M059J (cell line): ENCODE measurements at regions not wholly inside any gene's neighbourhood (a gene's known extent, or its start where the extent isn't known, plus 50 kb on each side); places are given as distances from the start of the nearest gene placed in this dataset.
"Not testable (repeated sequence)": the region's sequence is repeated elsewhere in the genome, so short reads cannot be mapped to it uniquely, and the experiment has no call there.

Source experiments
- DNase-seq: peaks from one replicate; pipeline ENCODE4 v3.0.0-alpha.2; 2012; ENCODE audit warnings: low read depth

DNA sequence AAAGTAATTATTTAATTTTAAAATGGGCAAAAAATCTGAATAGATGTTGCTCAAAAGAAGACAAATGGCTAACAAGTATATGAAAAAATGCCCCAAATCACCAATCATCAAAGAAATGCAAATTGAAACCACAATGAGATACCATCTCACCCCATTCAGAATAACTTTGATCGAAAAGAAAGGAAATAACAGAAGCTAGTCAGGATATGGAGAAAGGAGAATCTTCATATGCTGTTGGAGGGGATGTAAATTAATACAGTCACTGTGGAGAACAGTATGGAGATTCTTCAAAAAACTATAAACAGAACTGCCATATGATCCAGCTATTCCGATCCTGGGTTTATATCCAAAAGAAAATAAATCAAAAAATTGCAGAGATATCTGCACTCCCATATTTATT lies 418.5 kb upstream of the RGMB start:
- no peak for DNase-seq

DNA sequence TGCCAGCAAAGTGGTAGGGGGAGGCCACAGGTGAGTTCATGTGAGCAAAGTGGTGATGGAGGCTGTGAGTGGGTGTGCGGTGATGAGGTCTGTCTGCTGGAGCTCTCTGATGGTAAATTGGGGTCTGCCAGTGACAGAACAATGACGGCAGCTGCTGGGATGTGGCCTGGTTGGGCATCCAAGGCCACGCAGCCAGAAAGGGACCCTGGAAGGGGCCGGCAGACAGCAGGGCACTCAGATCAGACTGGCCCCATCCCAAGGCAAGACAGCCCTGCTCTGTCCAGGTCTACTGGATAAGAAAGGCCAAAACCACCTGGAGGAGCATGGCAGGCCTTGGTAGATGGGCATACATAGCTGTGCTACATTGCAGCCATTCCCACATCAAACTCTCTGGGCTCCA lies 412.9 kb upstream of the RGMB start:
- DNase-seq = no peak

DNA sequence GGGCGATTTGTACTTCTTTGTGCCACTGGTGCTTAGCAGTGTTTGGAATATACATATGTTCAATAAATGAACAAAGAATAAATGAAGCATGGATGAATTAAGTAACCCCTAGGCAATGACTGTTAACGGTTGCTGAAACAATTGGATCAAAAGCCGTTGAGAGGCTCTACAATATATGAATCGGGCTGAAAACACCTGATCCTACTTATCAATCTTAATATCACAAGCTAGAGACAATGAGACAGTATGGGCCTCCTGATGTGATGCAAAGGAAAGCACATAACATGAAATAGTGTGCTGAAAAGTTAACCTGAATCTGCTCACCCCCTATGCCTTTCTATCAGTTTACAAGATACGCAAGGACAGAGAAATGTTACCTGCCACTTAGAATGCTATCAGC lies 410.3 kb upstream of the RGMB start:
- no peak for DNase-seq

DNA sequence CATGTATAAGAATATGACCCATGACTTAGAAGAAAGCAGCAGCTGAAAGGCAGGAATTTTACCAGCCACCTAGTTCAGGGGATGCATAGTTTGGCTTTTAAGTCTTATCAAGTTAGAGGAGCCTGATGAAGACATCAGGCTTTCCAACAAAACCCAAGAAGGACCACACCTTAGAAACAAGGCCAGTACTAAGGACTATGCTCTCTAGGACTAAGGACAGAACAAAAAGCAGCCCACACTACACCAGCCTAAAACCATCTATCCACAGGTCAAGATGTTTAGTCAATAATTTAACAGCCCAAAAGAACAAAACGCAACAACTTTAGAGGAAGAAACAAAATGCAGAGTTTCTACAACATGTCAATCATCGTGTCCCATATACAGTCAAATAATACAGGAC lies 408.9 kb upstream of the RGMB start:
- DNase-seq = no peak

DNA sequence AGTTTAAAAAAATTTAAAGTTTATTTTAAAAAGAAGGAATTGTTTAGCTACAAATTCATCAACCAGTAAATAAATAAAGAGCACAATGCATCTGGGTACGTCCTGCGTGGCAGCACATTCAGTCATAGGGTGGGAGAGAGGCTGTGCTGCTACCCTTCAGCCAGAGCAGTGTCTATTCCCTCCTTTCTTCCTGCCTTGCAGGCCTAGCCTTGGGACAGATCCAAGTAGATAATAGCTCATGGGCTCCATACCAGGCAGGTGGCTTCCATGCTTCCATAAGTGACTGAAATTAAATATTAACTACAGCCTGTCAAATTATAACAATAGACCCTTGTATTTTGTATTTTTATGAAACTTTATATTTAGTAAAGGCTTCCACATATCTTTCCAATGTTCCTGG lies 408.3 kb upstream of the RGMB start:
- DNase-seq = no peak

DNA sequence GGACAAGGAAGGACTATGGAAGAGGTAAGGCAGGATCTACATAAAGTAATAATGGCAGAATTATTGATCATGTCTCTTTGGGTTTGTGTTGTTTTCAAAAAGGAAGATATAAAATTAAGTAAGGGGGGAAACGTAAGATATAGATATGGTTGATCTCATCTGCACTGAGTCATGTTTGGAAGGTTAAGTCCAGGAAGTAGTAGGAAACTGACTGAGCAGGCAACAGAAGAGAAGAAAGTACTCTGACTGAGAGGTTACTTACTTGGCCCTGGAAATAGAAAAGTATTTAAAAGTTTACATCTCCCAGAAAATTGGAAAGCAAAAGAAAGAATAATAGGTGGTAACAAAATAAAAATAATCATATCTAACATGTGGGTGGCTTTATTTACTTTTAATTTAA lies 405.3 kb upstream of the RGMB start:
- no peak for DNase-seq

DNA sequence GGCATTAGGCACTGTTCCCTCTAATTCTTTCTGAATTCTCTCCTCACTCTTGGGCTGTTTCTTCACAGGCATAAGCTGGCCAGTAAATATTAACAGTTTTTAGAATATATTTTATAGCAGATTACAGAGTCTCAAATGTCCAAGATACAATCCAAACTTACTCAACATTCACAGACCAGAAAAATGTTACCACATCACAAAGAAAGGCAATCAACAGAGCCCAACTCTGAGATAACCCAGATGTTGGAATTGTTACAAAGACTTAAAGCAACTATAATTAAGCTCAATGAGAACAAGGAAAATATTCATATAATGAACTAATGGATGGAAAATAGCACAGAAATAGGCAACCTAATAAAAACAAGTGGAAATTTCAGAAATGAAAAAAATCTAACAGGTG lies 401.1 kb upstream of the RGMB start:
- no peak for DNase-seq

DNA sequence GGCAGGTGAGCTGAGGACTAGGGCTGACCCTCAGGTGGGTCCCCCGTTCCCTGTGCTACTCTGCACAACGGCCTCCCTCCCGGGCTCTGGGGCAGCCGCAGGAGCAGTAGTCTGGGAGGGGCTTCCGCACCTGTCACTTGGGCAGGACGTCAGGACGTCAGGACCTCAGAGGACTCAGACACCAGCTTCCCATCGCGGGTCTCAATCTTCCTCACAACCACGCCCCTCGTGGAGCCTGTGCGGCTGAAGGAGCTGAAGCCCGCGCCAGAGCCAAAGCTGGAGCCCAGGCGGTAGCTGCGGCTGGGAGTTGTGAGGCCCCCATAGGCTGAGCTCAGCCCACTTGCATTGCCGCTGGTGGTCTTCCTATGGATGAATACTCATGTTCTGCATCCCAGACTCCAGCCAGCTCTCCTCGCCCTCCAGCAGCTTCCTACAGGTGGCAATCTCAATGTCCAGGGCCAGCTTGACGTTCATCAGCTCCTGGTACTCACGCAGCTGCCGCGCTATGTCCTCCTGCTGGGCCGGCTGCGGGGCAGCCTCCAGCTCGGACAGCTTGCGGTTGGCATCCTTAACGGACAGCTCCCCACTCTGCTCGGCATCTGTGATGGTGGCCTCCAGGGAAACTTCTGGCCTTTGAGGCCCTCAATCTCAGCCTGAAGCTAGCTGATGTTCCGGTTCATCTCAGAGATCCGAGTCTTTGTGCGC lies 381.4 kb upstream of the RGMB start:
- DNase-seq = no peak

DNA sequence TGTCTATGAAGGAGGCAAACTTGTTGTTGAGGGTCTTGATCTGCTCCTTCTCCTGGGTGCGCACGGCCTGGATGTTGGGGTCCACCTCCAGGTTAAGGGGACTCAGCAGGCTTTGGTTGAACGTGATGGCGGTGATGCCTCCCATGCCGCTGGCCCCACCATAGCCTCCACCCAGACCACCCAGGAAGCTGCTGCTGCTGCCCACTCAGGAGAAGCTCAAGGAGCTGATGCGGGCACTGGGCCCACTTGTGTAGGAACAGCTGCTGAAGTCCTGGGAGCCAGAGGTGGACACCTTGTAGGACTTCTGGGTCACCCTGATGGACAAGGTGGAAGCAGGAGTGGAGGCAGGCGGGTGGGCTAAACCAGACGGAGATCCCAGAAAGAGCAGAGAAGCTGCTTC lies 380.3 kb upstream of the RGMB start:
- not testable (repeated sequence) for DNase-seq

DNA sequence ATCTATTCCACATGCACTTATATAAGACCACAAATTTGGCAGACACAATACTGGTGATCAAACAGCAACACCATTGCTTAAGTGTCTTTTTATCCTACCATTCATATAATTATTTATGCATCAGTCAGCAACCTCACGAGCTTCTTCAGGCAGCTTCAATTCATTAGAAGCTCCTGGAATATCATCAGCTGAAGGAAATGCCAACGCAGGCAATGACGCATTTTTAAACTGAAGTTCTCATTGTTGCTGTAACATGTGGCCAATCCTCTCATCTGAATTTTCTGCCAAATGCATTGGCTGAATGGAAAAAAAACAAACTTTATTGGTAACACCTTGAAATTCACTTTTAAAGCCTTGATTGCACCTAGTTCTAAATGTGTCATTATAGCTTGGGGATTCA lies 376.4 kb upstream of the RGMB start:
- DNase-seq = no peak

DNA sequence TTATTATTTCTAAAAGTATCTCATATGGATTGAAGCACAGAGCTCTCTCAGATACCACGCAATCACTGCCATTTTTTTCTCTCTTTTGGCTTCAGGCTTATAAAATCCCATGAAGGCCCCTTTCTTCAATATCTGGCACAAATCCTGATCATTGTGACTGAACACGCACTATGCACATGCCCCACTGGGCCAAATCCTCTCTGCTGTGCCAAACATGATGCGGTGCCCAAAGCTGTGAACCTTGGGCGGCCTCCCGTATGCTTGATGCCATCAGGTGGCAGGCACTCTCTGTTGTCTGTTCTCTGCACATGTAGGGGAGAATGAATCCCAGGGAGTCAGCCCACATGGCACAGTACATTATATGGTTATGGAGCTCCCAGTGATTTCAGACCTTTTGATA lies 375.0 kb upstream of the RGMB start:
- DNase-seq = no peak

DNA sequence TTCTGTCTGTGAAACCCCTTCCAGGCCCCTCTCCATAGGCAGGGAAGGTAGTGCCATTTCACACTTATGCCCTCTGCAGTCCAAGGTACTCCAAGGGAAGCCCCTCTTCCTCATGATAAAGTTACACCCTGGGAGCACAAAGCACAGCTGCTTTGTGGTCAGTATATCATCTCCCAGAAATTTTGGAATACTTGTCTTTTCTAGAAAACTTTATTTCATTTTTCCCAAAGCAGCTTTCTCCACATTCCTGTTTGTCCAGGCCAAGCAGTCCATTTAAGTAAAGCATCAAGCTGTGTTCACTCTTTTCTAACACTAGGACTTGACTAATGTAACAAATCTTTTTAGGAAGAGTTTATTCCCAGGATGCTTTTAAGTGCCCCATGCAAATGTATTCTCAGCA lies 371.8 kb upstream of the RGMB start:
- no peak for DNase-seq

DNA sequence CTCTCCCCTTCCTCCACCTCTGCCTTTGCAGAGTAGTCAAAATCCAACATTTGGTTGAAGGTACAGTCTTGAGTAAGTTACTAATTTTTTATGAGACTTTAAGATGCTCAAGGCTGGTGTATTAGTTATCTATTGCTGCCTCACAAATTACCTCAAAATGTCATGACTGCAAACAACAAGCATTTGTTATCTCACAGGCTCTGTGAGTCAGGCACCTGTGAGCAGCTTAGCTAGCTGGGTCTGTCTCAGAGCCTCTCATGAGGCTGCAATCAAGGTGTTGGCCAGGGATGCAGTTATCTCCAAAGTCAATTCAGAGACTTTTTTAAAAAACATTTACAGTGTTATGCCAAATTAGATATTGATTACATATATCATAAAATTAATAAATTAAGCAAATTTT lies 371.3 kb upstream of the RGMB start:
- peak; percentile 32 for DNase-seq

DNA sequence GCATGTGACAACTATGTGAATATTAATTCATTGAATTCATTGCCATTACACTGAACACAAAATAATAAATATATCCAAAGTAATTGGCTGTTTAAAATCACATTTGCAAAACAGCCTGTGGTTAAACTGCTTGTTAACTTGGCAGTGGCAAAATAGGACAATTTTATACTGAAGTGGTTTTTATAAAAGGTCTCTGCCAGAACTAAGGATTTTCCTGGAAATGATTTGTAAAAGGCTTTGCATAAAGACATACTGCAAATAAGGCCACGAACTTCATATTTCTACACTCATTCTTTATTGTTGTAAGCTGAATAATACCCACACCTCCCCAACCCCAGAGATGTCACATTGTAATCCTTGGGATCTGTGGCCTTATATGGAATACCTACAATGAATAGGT lies 370.3 kb upstream of the RGMB start:
- no peak for DNase-seq

DNA sequence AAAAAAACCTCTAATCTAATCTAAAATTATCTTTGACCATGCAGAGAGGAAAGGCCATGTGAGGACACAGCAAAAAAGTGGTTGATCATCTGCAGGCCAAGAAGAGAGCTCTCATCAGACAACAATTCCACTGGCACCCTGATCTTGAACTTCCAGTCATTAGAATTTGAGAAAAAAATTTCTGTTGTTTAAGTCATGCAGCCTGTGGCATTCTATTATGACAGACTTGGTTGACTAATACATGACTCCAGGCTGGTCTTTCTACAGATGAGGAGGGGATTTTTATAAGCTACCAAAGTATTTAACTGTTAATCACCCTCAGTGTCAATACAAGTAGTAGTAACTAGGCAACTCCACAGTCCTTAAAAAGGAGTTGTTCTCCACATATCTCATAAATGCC lies 358.5 kb upstream of the RGMB start:
- peak; percentile 97 for DNase-seq

DNA sequence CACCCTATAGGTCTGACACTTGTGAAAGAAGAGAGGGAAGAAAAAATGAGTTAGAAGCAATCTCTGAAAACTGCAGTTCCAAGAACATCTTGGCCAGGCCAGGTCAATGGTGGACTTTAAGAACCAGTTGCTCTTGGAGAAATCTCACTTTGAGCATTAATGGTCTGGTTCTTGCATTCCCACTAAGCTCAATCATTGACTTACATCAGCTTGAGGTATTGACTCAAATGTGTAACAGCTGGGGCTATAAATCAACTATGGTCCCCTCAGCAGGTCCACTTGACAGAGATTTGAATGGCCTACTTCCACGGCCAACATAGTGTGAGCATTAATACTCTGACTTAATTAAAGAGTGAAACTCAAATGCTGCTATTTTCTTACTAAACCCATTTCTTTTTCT lies 357.8 kb upstream of the RGMB start:
- DNase-seq = peak; percentile 51

DNA sequence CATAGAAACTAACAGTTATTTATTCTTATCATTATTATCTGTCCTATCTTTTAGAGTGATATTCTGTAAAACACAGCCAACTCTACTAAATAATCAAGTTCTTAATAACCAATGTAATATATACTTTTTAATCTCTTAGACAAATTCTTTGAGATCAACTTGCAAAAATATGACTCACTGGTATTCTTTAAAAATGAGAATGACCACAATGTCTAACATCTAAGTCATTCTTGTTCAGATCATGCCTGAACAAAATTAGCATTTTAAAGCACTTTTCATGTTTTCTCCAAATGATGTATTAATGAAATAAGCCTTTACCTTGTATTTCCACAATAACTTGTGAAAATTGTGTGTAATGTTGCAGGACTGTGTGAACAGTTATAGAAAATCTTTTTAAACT lies 356.9 kb upstream of the RGMB start:
- DNase-seq = peak; percentile 61

DNA sequence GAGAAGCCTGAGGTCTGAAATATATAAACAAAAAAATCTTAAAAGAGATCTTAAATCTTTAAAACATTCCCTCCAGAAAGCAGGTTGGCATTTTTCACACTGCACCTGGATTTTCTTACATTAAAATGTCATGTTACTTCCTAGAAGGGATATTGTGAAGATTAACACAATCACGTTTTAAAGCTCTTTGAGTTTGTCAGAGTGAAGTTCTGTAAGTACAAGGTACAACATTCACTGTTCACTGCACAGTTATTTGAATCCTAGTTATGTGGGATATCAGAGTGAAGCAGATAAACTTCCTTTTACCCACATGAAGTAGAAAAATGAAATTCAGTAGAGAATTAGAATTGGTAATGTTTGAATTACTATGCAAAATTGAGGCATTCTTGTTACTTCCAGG lies 353.6 kb upstream of the RGMB start:
- no peak for DNase-seq

DNA sequence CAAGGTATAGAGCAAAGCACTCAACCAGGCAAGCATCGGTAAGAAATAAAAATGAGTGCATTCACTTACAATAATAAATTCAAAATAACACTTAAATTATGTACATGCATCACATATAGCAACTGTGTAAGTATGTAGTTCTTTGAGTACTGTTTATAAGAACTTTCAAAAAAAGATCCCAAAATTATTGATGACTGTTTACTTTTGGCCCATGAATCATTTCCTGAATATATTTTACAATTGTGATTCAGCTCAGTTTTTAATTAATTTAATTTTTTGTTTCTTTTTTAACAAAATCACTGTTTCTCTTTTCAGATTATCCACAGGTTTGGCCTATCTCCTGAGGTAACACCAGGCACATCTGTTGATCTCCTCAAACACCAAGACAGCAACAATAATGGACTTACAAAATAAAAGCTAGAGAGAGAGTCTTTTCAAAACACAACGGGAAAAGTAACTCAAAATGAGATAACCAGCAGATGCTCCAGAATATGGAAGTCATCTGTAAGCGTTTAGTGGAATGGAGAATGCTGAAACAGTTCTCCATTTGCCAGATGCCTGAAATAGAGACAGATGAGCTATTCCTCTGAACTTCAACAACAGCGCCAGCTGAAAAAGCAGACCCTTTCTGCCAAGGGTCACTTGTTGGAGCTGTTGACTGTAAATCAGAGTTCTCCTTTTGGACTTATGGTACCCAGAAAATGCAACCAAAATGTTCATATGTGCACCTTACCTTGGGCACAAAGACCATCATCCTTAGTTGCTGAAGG lies 348.6 kb upstream of the RGMB start:
- DNase-seq = no peak

DNA sequence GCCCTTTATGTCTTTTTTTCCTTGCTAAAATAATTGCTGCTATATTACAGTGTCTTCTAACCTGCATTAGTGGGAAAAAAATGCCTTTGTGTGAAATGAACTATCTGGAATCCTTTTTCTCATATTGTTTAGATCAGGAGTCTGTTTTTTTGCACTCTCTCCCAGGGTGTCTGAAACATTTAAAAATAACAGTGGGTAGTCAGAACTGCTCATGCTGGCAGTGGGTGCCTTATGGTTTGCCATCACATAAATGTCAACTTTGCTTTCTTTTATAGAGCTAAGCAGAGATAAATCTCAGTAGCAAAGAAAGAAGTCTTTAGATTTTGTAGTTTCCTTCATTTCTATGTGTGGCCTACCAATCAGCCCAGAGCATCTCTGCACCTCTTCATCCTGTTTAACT lies 347.8 kb upstream of the RGMB start:
- no peak for DNase-seq

DNA sequence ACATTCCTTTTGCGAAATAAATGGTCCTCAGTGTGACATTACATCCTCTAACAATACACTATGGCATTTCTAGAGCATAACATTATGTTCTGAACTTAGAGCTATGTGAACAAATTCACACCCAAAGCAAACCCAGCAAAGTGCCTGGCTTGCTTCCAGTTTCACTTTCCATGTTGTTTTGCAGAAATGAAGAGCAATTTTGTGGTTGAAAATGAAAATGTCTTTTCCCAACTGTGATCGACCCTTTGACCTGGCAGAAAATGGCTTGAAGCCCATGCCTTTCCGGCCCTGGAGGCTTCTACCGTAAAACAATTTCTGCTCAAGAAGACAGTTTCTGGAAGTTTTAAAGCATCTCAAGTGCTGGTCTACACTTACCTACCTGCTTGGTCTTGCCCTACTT lies 344.7 kb upstream of the RGMB start:
- DNase-seq = peak; percentile 92

DNA sequence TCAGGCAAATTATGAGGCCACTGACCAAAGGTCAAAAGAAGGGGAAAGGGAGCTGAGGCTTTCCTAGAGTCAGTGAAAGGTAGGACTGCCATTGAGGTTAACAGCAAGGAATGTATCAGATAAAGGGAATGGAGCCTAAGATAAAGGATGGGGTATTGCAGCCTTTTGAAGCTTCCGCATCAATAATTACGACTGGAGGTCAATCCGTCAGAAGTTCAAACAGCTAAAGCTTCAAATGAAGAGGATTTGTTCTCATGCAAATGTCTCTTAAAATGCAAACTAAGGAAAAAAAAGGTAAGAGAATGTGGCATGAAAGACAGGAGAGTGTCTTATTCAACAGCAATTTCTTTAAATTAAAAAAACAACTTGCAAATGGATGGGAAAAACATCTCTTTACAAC lies 341.1 kb upstream of the RGMB start:
- DNase-seq = no peak

DNA sequence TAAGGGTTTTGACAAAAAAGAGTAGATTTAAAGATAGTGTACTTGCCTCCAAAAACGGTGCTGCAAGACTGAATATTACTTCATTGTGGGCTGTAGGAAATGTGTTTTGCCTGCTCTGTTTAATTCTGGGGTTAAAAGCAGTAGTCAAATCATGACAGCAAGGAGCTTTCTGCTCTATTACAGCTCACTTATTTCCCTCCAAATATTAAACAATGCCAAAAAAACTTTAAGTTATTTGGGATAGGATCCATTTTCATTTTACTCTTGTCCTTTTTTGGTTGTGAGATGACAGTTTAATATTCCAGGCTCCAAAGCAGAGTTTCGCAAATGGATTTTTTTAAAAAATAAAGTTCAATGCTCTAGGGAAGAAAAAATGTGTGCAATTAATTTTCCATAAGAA lies 340.4 kb upstream of the RGMB start:
- no peak for DNase-seq

DNA sequence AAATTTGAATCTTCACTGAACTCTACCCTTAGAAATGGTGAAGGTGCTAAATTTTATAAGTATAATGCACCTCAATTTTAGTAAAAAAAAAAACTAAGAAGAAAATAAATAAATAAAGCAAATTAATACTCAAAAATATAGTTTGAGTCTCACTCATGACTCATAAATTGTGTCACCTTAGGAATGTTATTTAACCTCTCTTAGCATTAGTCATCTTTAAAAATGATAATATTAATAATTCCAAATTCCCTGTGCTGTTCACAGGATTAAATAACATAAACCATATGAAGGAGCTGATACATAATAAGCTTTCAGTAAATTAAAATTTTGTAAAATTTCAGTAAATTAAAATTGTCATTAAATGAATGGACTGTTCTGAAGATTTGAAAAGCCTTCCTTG lies 339.8 kb upstream of the RGMB start:
- no peak for DNase-seq
